HEK293 (cell line): ENCODE measurements at regions not wholly inside any gene's neighbourhood (a gene's known extent, or its start where the extent isn't known, plus 50 kb on each side); places are given as distances from the start of the nearest gene placed in this dataset.

ENCODE experiments used
- CTCF ChIA-PET: fragments of 350-600 bp; formaldehyde crosslinking; extraction: SDS; loops from one replicate; lab custom pipeline; 2021; ENCODE audit warnings: antibody characterized with exemption; lab: Yijun Ruan, JAX
- POLR2A ChIA-PET: fragments of 300-600 bp; formaldehyde crosslinking; extraction: SDS; loops from one replicate; lab custom pipeline; 2020; ENCODE audit warnings: antibody characterized with exemption, inconsistent platforms; lab: Yijun Ruan, JAX
- H3K27ac ChIP-seq: fragments of 200-500 bp; sonication (Bioruptor generic); 2 replicates; pipeline ENCODE4 v1.5.1; 2014; ENCODE audit warnings: low read depth, low read length, control low read depth, inconsistent platforms; ENCODE audit errors: extremely low read depth
- H3K36me3 ChIP-seq, 2 experiments: fragments of 200-500 bp in 1 of 2; sonication (Bioruptor generic) in 1 of 2; 1 replicate in 1 of 2; 2 replicates in 1 of 2; pipeline ENCODE4 v1.5.1; 2014 to 2017; ENCODE audit warnings: inconsistent platforms in 2 of 2, low read length in 2 of 2; ENCODE audit not compliant: control insufficient read depth in 2 of 2, insufficient read depth in 1 of 2
- H3K4me1 ChIP-seq: fragments of 200-500 bp; sonication (Bioruptor generic); 2 replicates; pipeline ENCODE4 v1.5.1; 2014; ENCODE audit warnings: mild to moderate bottlenecking, low read length, inconsistent platforms; ENCODE audit not compliant: control insufficient read depth, insufficient read depth
- H3K4me3 ChIP-seq: 2 replicates; pipeline ENCODE4 v1.5.1; 2011; ENCODE audit warnings: low read depth, mild to moderate bottlenecking, control low read depth, low read length, moderate library complexity
- H3K9me3 ChIP-seq: fragments of 200-500 bp; sonication (Bioruptor generic); 2 replicates; pipeline ENCODE4 v1.5.1; 2014; ENCODE audit warnings: low read depth, low read length, inconsistent platforms; ENCODE audit not compliant: control insufficient read depth, insufficient read depth
- ATF2 ChIP-seq: fragments of 450-650 bp; formaldehyde crosslinking; IDR thresholded peaks from 2 replicates; pipeline ENCODE4 v1.5.1; 2016; ENCODE audit warnings: missing biosample characterization, missing genetic modification characterization, low read depth
- BCL11B ChIP-seq: fragments of 450-650 bp; formaldehyde crosslinking; IDR thresholded peaks from 2 replicates; pipeline ENCODE4 v1.5.1; 2016; ENCODE audit warnings: low read depth, missing biosample characterization, missing genetic modification characterization
- FEZF1 ChIP-seq: fragments of 450-650 bp; formaldehyde crosslinking; IDR thresholded peaks from 2 replicates; pipeline ENCODE4 v1.5.1; 2016; ENCODE audit warnings: missing biosample characterization, missing genetic modification characterization
- GFI1B ChIP-seq: fragments of 450-650 bp; formaldehyde crosslinking; IDR thresholded peaks from 2 replicates; pipeline ENCODE4 v1.5.1; 2016; ENCODE audit warnings: missing biosample characterization, missing genetic modification characterization
- GLIS2 ChIP-seq: fragments of 450-650 bp; formaldehyde crosslinking; IDR thresholded peaks from 2 replicates; pipeline ENCODE4 v1.5.1; 2016; ENCODE audit warnings: missing biosample characterization, missing genetic modification characterization
- MEIS1 ChIP-seq: sonication (generic); formaldehyde crosslinking; IDR thresholded peaks from 2 replicates; pipeline ENCODE4 v1.8.1; 2022; ENCODE audit warnings: missing genetic modification reagents, mild to moderate bottlenecking, borderline replicate concordance
- MYNN ChIP-seq: fragments of 450-650 bp; formaldehyde crosslinking; IDR thresholded peaks from 2 replicates; pipeline ENCODE4 v1.5.1; 2016; ENCODE audit warnings: missing biosample characterization, missing genetic modification characterization, borderline replicate concordance
- PRDM1 ChIP-seq: fragments of 450-650 bp; formaldehyde crosslinking; IDR thresholded peaks from 2 replicates; pipeline ENCODE4; 2016; ENCODE audit warnings: missing biosample characterization, missing genetic modification characterization
- RBAK ChIP-seq: fragments of 450-650 bp; formaldehyde crosslinking; IDR thresholded peaks from 2 replicates; pipeline ENCODE4 v1.5.1; 2016; ENCODE audit warnings: missing biosample characterization, missing genetic modification characterization
- SP2 ChIP-seq: fragments of 450-650 bp; formaldehyde crosslinking; IDR thresholded peaks from 2 replicates; pipeline ENCODE4 v1.5.1; 2016; ENCODE audit warnings: missing biosample characterization, missing genetic modification characterization
- ZBTB6 ChIP-seq: fragments of 450-650 bp; formaldehyde crosslinking; IDR thresholded peaks from 2 replicates; pipeline ENCODE4 v1.5.1; 2017; ENCODE audit warnings: missing biosample characterization, missing genetic modification characterization
- ZNF133 ChIP-seq: fragments of 450-650 bp; formaldehyde crosslinking; IDR thresholded peaks from 2 replicates; pipeline ENCODE4 v1.5.1; 2016; ENCODE audit warnings: missing biosample characterization, missing genetic modification characterization
- ZNF146 ChIP-seq: fragments of 450-650 bp; formaldehyde crosslinking; IDR thresholded peaks from 2 replicates; pipeline ENCODE4 v1.5.1; 2016; ENCODE audit warnings: missing biosample characterization, missing genetic modification characterization
- ZNF16 ChIP-seq: fragments of 450-650 bp; formaldehyde crosslinking; IDR thresholded peaks from 2 replicates; pipeline ENCODE4 v1.5.1; 2016; ENCODE audit warnings: low read depth, missing biosample characterization, missing genetic modification characterization
- ZNF184 ChIP-seq: fragments of 450-650 bp; IDR thresholded peaks from 2 replicates; pipeline ENCODE4 v1.5.1; 2018; ENCODE audit warnings: missing biosample characterization, mild to moderate bottlenecking, missing genetic modification characterization
- ZNF211 ChIP-seq: fragments of 450-650 bp; formaldehyde crosslinking; IDR thresholded peaks from 2 replicates; pipeline ENCODE4 v1.5.1; 2016; ENCODE audit warnings: low read depth, missing biosample characterization, missing genetic modification characterization
- ZNF302 ChIP-seq: fragments of 450-650 bp; formaldehyde crosslinking; IDR thresholded peaks from 2 replicates; pipeline ENCODE4 v1.5.1; 2016; ENCODE audit warnings: missing biosample characterization, missing genetic modification characterization, low read depth
- ZNF341 ChIP-seq: fragments of 450-650 bp; formaldehyde crosslinking; IDR thresholded peaks from 2 replicates; pipeline ENCODE4; 2016; ENCODE audit warnings: low read depth, missing biosample characterization, missing genetic modification characterization
- ZNF571 ChIP-seq: fragments of 450-650 bp; formaldehyde crosslinking; IDR thresholded peaks from 2 replicates; pipeline ENCODE4 v1.5.0; 2017; ENCODE audit warnings: missing biosample characterization, missing genetic modification characterization
- ZNF580 ChIP-seq: fragments of 450-650 bp; formaldehyde crosslinking; IDR thresholded peaks from 2 replicates; pipeline ENCODE4 v1.5.1; 2016; ENCODE audit warnings: missing biosample characterization, missing genetic modification characterization
- ZNF639 ChIP-seq: fragments of 450-650 bp; formaldehyde crosslinking; IDR thresholded peaks from 2 replicates; pipeline ENCODE4 v1.5.1; 2016; ENCODE audit warnings: missing biosample characterization, missing genetic modification characterization
- ZNF664 ChIP-seq: fragments of 450-650 bp; formaldehyde crosslinking; IDR thresholded peaks from 2 replicates; pipeline ENCODE4 v1.5.1; 2016; ENCODE audit warnings: missing biosample characterization, missing genetic modification characterization
- ZNF701 ChIP-seq: fragments of 450-650 bp; formaldehyde crosslinking; IDR thresholded peaks from 2 replicates; pipeline ENCODE4 v1.5.1; 2016; ENCODE audit warnings: missing biosample characterization, missing genetic modification characterization
- ZNF791 ChIP-seq: fragments of 450-650 bp; formaldehyde crosslinking; IDR thresholded peaks from 2 replicates; pipeline ENCODE4 v1.5.1; 2016; ENCODE audit warnings: missing biosample characterization, missing genetic modification characterization
- ZSCAN5A ChIP-seq: fragments of 450-650 bp; formaldehyde crosslinking; IDR thresholded peaks from 2 replicates; pipeline ENCODE4 v1.5.1; 2016; ENCODE audit warnings: missing biosample characterization, missing genetic modification characterization
- ZXDB ChIP-seq: fragments of 450-650 bp; formaldehyde crosslinking; IDR thresholded peaks from 2 replicates; pipeline ENCODE4 v1.5.1; 2016; ENCODE audit warnings: missing biosample characterization, missing genetic modification characterization

- H3K36me3 ChIP-seq, result no peaks in the 10 kb centered on the region
- TF ChIP-seq GLIS2 (no peak), ZNF211 (tag by site-specific recombination) (no peak), MYNN (tag by site-specific recombination) (no peak), MEIS1 (no peak), ZNF701 (tag by site-specific recombination) (no peak), ZNF580 (no peak), ZNF133 (no peak), ZBTB6 (tag by site-specific recombination) (no peak), ZNF791 (tag by site-specific recombination) (no peak), FEZF1 (tag by site-specific recombination) (no peak), SP2 (tag by site-specific recombination) (no peak), ZNF302 (no peak), ZNF639 (tag by site-specific recombination) (no peak), ZSCAN5A (tag by site-specific recombination) (no peak), ZNF146 (no peak), PRDM1 (no peak), ZNF16 (tag by site-specific recombination) (no peak)
- TF ChIP-seq, all 188 proteins: peak for 0
- no peak overlapping the region for H3K27ac ChIP-seq
- ChIA-PET POLR2A (no interaction called here), CTCF (interaction anchor here (1.5 kb wide), 1 partner anchor 14 kb away, joined by 5 read pairs; no protein-coding TSS in a partner anchor)
- peaks cover 3% of the 10 kb centered on the region for H3K9me3 ChIP-seq
- no peak overlapping the region for H3K4me3 ChIP-seq
- no peaks in the 10 kb centered on the region for H3K4me1 ChIP-seq
These were observed 63.1 kb upstream of the KLHL13 start for GRCh38 chrX:118179718-118180117.

GRCh38 chrX:118181030-118181429 lies 64.4 kb upstream of the KLHL13 start:
- no peak for TF ChIP-seq ZNF664 (tag by site-specific recombination)
- no peak for TF ChIP-seq ZNF341
- TF ChIP-seq RBAK (tag by site-specific recombination), result no peak
- no peak for TF ChIP-seq ZXDB (tag by site-specific recombination)
- no peak for TF ChIP-seq ZNF571 (tag by site-specific recombination)
- TF ChIP-seq ZNF184, result no peak
- TF ChIP-seq BCL11B (tag by site-specific recombination), result no peak
- TF ChIP-seq ATF2, result no peak
- no peak for TF ChIP-seq GFI1B (tag by site-specific recombination)
- TF ChIP-seq, all 188 proteins: peak for 0
- H3K4me1 ChIP-seq, result no peaks in the 10 kb centered on the region
- ChIA-PET POLR2A (no interaction called here), CTCF (interaction anchor here (1.1 to 1.3 kb wide), 2 partner anchors 9 to 45 kb away, joined by 3 to 5 read pairs; no protein-coding TSS in a partner anchor)
- peaks cover 3% of the 10 kb centered on the region for H3K9me3 ChIP-seq
- no peaks in the 10 kb centered on the region for H3K36me3 ChIP-seq
- H3K4me3 ChIP-seq, result no peak overlapping the region
- no peak overlapping the region for H3K27ac ChIP-seq
